Thymus (tissue), 11 donors: ENCODE measurements at regions not wholly inside any gene's neighbourhood (a gene's known extent, or its start where the extent isn't known, plus 50 kb on each side); places are given as distances from the start of the nearest gene placed in this dataset.

Experiments
- DNase-seq, 9 donors: peaks; one replicate each; pipeline ENCODE4 v3.0.0-alpha.2; 2013; ENCODE audit warnings: low spot score in 9 of 9, low read depth in 6 of 9, missing footprints in 1 of 9
- H3K27ac ChIP-seq, 2 donors: one replicate each; pipeline ENCODE4 v1.5.1; 2013; ENCODE audit warnings: control low read depth in 1 of 2, low read depth in 1 of 2, low read length in 1 of 2, mild to moderate bottlenecking in 1 of 2, moderate library complexity in 1 of 2
- H3K27me3 ChIP-seq, 2 donors: one replicate each; pipeline ENCODE4 v1.5.1; 2013; ENCODE audit warnings: low read length in 1 of 2; ENCODE audit not compliant: control insufficient read depth in 2 of 2, insufficient read depth in 1 of 2
- H3K36me3 ChIP-seq, 2 donors: one replicate each; pipeline ENCODE4 v1.5.1; 2013; ENCODE audit warnings: low read length in 1 of 2, mild to moderate bottlenecking in 1 of 2, moderate library complexity in 1 of 2; ENCODE audit not compliant: control insufficient read depth in 2 of 2, insufficient read depth in 2 of 2
- H3K4me1 ChIP-seq, 2 donors: one replicate each; pipeline ENCODE4 v1.5.1; 2013; ENCODE audit warnings: low read length in 2 of 2; ENCODE audit not compliant: control insufficient read depth in 2 of 2, insufficient read depth in 2 of 2
- H3K4me3 ChIP-seq, 2 donors: one replicate each; pipeline ENCODE4 v1.5.1; 2013; ENCODE audit warnings: low read length in 2 of 2, control low read depth in 1 of 2, mild to moderate bottlenecking in 1 of 2
- H3K9me3 ChIP-seq, 2 donors: one replicate each; pipeline ENCODE4 v1.5.1; 2013; ENCODE audit warnings: low read length in 1 of 2, mild to moderate bottlenecking in 1 of 2; ENCODE audit not compliant: control insufficient read depth in 2 of 2, insufficient read depth in 1 of 2
- WGBS: extraction: QIAGEN DNeasy Blood & Tissue Kit; methylation state at CpG from one replicate; pipeline ENCODE4 v1.1.7; 2013; 5-methylcytosine and 5-hydroxymethylcytosine counted together
- donor health status: healthy.

GRCh38 chr12:17276196-17276595, 670.2 kb upstream of the LMO3 start:
- Histone ChIP-seq H3K27me3 (no peaks in the 10 kb centered on the region), H3K27ac (no peak overlapping the region), H3K9me3 (no peaks in the 10 kb centered on the region), H3K36me3 (no peaks in the 10 kb centered on the region), H3K4me1 (no peaks in the 10 kb centered on the region), H3K4me3 (no peak overlapping the region)
- WGBS: 95% methylated on average over 5 of the region's 5 CpGs
- DNase-seq: no peak

GRCh38 chr12:17266856-17267255, 660.9 kb upstream of the LMO3 start:
- WGBS: 92% methylated on average over 5 of the region's 5 CpGs
- no peak overlapping the region for H3K27ac ChIP-seq
- no peak overlapping the region for H3K4me3 ChIP-seq
- H3K4me1 ChIP-seq: no peaks in the 10 kb centered on the region
- DNase-seq: no peak
- no peaks in the 10 kb centered on the region for H3K27me3 ChIP-seq
- H3K9me3 ChIP-seq: no peaks in the 10 kb centered on the region
- no peaks in the 10 kb centered on the region for H3K36me3 ChIP-seq

DNA sequence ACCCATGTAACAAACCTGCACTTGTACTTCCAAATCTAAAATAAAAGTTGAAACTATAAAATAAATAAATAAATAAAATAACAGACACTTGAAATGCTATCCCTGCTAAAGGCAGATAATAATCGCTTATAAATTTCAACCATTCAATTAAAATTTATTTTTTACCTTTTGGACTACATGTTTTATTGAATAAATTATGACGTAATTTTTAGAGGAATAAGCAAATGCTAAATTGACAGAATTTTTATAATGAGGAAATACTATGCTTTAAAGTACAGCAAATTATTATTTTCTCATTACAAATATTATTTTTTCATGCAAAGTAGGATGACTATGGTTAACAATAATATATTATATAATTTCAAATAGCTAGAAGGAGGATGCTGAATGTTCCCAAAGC, 658.6 kb upstream of the LMO3 start:
- H3K4me3 ChIP-seq: no peak overlapping the region
- DNase-seq: no peak
- WGBS: 97% methylated on average over 2 of the region's 2 CpGs

GRCh38 chr12:17239874-17240273, 633.9 kb upstream of the LMO3 start:
- 93% methylated on average over 4 of the region's 4 CpGs for WGBS
- H3K36me3 ChIP-seq: no peaks in the 10 kb centered on the region
- no peak overlapping the region for H3K27ac ChIP-seq
- no peak for DNase-seq
- H3K4me3 ChIP-seq: no peak overlapping the region
- H3K9me3 ChIP-seq: no peaks in the 10 kb centered on the region
- no peaks in the 10 kb centered on the region for H3K27me3 ChIP-seq
- no peaks in the 10 kb centered on the region for H3K4me1 ChIP-seq

More for the DNA sequence above, 658.6 kb upstream of the LMO3 start:
- H3K27ac ChIP-seq: no peak overlapping the region
- H3K4me1 ChIP-seq: no peaks in the 10 kb centered on the region
- no peaks in the 10 kb centered on the region for H3K36me3 ChIP-seq
- no peaks in the 10 kb centered on the region for H3K9me3 ChIP-seq
- H3K27me3 ChIP-seq: no peaks in the 10 kb centered on the region

DNA sequence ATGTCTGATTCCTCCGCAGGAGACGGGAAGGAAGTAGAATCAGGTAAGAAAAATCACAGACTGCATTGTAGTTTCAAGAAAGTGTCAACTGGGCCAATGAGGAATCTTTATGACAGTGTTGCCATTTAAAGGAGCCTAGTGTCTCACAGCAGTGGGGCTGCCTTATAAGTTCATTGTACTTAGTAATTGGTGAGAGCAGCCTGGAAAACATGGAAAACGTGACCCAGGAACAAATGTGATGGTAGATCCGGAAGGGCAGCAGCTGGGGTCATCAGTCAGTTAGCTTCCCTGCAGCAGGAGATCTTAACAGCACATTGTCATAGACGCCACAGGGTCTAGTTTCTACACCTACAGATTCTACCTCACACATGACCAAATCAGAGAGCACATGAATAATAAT, 630.0 kb upstream of the LMO3 start:
- 77% methylated on average over 5 of the region's 5 CpGs for WGBS
- no peaks in the 10 kb centered on the region for H3K27me3 ChIP-seq
- no peaks in the 10 kb centered on the region for H3K4me1 ChIP-seq
- no peak overlapping the region for H3K4me3 ChIP-seq
- DNase-seq: no peak
- H3K36me3 ChIP-seq: no peaks in the 10 kb centered on the region
- peaks cover 0 to under 1% of the 10 kb centered on the region in 2 donors for H3K9me3 ChIP-seq
- H3K27ac ChIP-seq: no peak overlapping the region

GRCh38 chr12:17215759-17216570, 610.0 kb upstream of the LMO3 start:
- H3K4me3 ChIP-seq: no peak overlapping the region
- no peaks in the 10 kb centered on the region for H3K9me3 ChIP-seq
- no peaks in the 10 kb centered on the region for H3K4me1 ChIP-seq
- H3K27me3 ChIP-seq: no peaks in the 10 kb centered on the region
- no peaks in the 10 kb centered on the region for H3K36me3 ChIP-seq
- no peak for DNase-seq
- no peak overlapping the region for H3K27ac ChIP-seq
- WGBS: 71% methylated on average over 4 of the region's 4 CpGs

- H3K9me3 ChIP-seq: no peaks in the 10 kb centered on the region
- H3K27me3 ChIP-seq: no peaks in the 10 kb centered on the region
- H3K36me3 ChIP-seq: no peaks in the 10 kb centered on the region
- H3K27ac ChIP-seq: no peak overlapping the region
- H3K4me1 ChIP-seq: no peaks in the 10 kb centered on the region
- 40% methylated on average over 2 of the region's 2 CpGs for WGBS
- DNase-seq: no peak
- H3K4me3 ChIP-seq: no peak overlapping the region
These were observed 609.0 kb upstream of the LMO3 start for GRCh38 chr12:17214929-17215328.

GRCh38 chr12:17206553-17206952, 600.6 kb upstream of the LMO3 start:
- H3K27me3 ChIP-seq: no peaks in the 10 kb centered on the region
- no peaks in the 10 kb centered on the region for H3K4me1 ChIP-seq
- H3K36me3 ChIP-seq: no peaks in the 10 kb centered on the region
- DNase-seq: no peak
- no peak overlapping the region for H3K27ac ChIP-seq
- H3K4me3 ChIP-seq: no peak overlapping the region
- H3K9me3 ChIP-seq: peaks cover 3 to 17% of the 10 kb centered on the region in 2 donors

- H3K27me3 ChIP-seq: no peaks in the 10 kb centered on the region
- 91% methylated on average over 3 of the region's 3 CpGs for WGBS
These were observed 598.5 kb upstream of the LMO3 start for GRCh38 chr12:17204289-17205054.

More at GRCh38 chr12:17204289-17205054, 598.5 kb upstream of the LMO3 start:
- Histone ChIP-seq H3K4me3 (no peak overlapping the region), H3K4me1 (no peaks in the 10 kb centered on the region), H3K27ac (no peak overlapping the region), H3K36me3 (no peaks in the 10 kb centered on the region), H3K9me3 (peaks cover 3 to 17% of the 10 kb centered on the region in 2 donors)
- DNase-seq: no peak
